HG02798 (cell line): ENCODE measurements at regions not wholly inside any gene's neighbourhood (a gene's known extent, or its start where the extent isn't known, plus 50 kb on each side); places are given as distances from the start of the nearest gene placed in this dataset.

ENCODE experiments used
- ATAC-seq: cut with Tn5 transposase; IDR thresholded peaks from one replicate; pipeline ENCODE4 v1.9.1; 2021; ENCODE audit warnings: mild to moderate bottlenecking; ENCODE audit not compliant: unreplicated experiment, poor library complexity

GRCh38 chr17:83144421-83145357 is 65.3 kb downstream of the METRNL start:
- no peak for ATAC-seq

GRCh38 chr17:83145358-83145738 is 65.9 kb downstream of the METRNL start:
- ATAC-seq: no peak

GRCh38 chr17:83145831-83146230 is 66.4 kb downstream of the METRNL start:
- ATAC-seq: no peak

- no peak for ATAC-seq
Observed at GRCh38 chr17:83146347-83146746, 66.9 kb downstream of the METRNL start.

- no peak for ATAC-seq
Observed at GRCh38 chr17:83147280-83147679, 67.9 kb downstream of the METRNL start.

GRCh38 chr17:83148317-83149028 is 69.1 kb downstream of the METRNL start:
- no peak for ATAC-seq

- no peak for ATAC-seq
Observed at GRCh38 chr17:83149029-83149725, 69.8 kb downstream of the METRNL start.

GRCh38 chr17:83149761-83150251 is 70.4 kb downstream of the METRNL start:
- ATAC-seq: no peak

GRCh38 chr17:83150369-83151055 is 71.1 kb downstream of the METRNL start:
- ATAC-seq: no peak

- no peak for ATAC-seq
Observed at GRCh38 chr17:83151056-83151441, 71.6 kb downstream of the METRNL start.

GRCh38 chr17:83151442-83152226 is 72.2 kb downstream of the METRNL start:
- no peak for ATAC-seq

- ATAC-seq: no peak
Observed at GRCh38 chr17:83152227-83152744, 72.9 kb downstream of the METRNL start.

- ATAC-seq: no peak
Observed at GRCh38 chr17:83152745-83153611, 73.6 kb downstream of the METRNL start.

- no peak for ATAC-seq
Observed at GRCh38 chr17:83153681-83154310, 74.4 kb downstream of the METRNL start.

GRCh38 chr17:83154311-83155127 is 75.1 kb downstream of the METRNL start:
- ATAC-seq: no peak

GRCh38 chr17:83155128-83156121 is 76.0 kb downstream of the METRNL start:
- no peak for ATAC-seq
